H9 (cell line): ENCODE measurements at regions not wholly inside any gene's neighbourhood (a gene's known extent, or its start where the extent isn't known, plus 50 kb on each side); places are given as distances from the start of the nearest gene placed in this dataset.

Experiments used
- DNase-seq: peaks from one replicate; pipeline ENCODE4 v3.0.0-alpha.2; 2017
- H2AFZ ChIP-seq: one replicate; pipeline ENCODE4 v1.6.1; 2013; ENCODE audit warnings: mild to moderate bottlenecking, low read length, control low read depth, moderate library complexity
- H2AK5ac ChIP-seq: 2 replicates; pipeline ENCODE4 v1.6.1; 2013; ENCODE audit warnings: low read length, control low read depth, mixed read lengths; ENCODE audit not compliant: insufficient read length
- H2BK120ac ChIP-seq: one replicate; pipeline ENCODE4 v1.6.1; 2013; ENCODE audit warnings: low read depth, mild to moderate bottlenecking, low read length, control low read depth, inconsistent platforms; ENCODE audit not compliant: poor library complexity, severe bottlenecking
- H2BK12ac ChIP-seq: 2 replicates; pipeline ENCODE4 v1.6.1; 2013; ENCODE audit warnings: low read length, control low read depth, mixed read lengths, low read depth; ENCODE audit not compliant: insufficient read length
- H2BK15ac ChIP-seq: 2 replicates; pipeline ENCODE4 v1.6.1; 2013; ENCODE audit warnings: low read depth, low read length, control low read depth
- H2BK20ac ChIP-seq: one replicate; pipeline ENCODE4 v1.6.1; 2013; ENCODE audit warnings: low read depth, mild to moderate bottlenecking, low read length, control low read depth, inconsistent platforms; ENCODE audit not compliant: poor library complexity, severe bottlenecking
- H2BK5ac ChIP-seq: 2 replicates; pipeline ENCODE4 v1.6.1; 2013; ENCODE audit warnings: low read length, control low read depth, mixed read lengths; ENCODE audit not compliant: insufficient read length
- H3K14ac ChIP-seq: 2 replicates; pipeline ENCODE4 v1.6.1; 2013; ENCODE audit warnings: low read length, control low read depth; ENCODE audit not compliant: insufficient read depth
- H3K18ac ChIP-seq: 2 replicates; pipeline ENCODE4 v1.6.1; 2013; ENCODE audit warnings: low read depth, mild to moderate bottlenecking, mixed read lengths, low read length, control low read depth; ENCODE audit not compliant: insufficient read length
- H3K23ac ChIP-seq: 2 replicates; pipeline ENCODE4 v1.6.1; 2013; ENCODE audit warnings: low read length, control low read depth, mixed read lengths, low read depth; ENCODE audit not compliant: insufficient read length
- H3K23me2 ChIP-seq: 2 replicates; pipeline ENCODE4 v1.6.1; 2013; ENCODE audit warnings: low read depth, mild to moderate bottlenecking, mixed read lengths, low read length, control low read depth; ENCODE audit not compliant: insufficient read length, poor library complexity, severe bottlenecking
- H3K27ac ChIP-seq: 2 replicates; pipeline ENCODE4 v1.5.1; 2013; ENCODE audit warnings: low read length, control low read depth, mixed read lengths, low read depth; ENCODE audit not compliant: insufficient read length
- H3K27me3 ChIP-seq: 2 replicates; pipeline ENCODE4 v1.6.1; 2013; ENCODE audit warnings: low read length, control low read depth, inconsistent platforms; ENCODE audit not compliant: insufficient read depth
- H3K4ac ChIP-seq: 2 replicates; pipeline ENCODE4 v1.6.1; 2013; ENCODE audit warnings: low read depth, mild to moderate bottlenecking, control low read depth, inconsistent platforms, low read length, moderate library complexity
- H3K4me1 ChIP-seq: 2 replicates; pipeline ENCODE4 v1.6.1; 2013; ENCODE audit warnings: low read length, control low read depth, inconsistent platforms; ENCODE audit not compliant: insufficient read depth
- H3K4me2 ChIP-seq: 2 replicates; pipeline ENCODE4 v1.6.1; 2013; ENCODE audit warnings: low read length, control low read depth, mixed read lengths; ENCODE audit not compliant: insufficient read length, insufficient read depth
- H3K56ac ChIP-seq: 2 replicates; pipeline ENCODE4 v1.6.1; 2013; ENCODE audit warnings: low read depth, mild to moderate bottlenecking, mixed read lengths, low read length, control low read depth; ENCODE audit not compliant: insufficient read length
- H3K79me1 ChIP-seq: 2 replicates; pipeline ENCODE4 v1.6.1; 2013; ENCODE audit warnings: low read depth, mild to moderate bottlenecking, moderate library complexity, low read length, control low read depth, inconsistent platforms; ENCODE audit not compliant: insufficient read depth, poor library complexity, severe bottlenecking
- H3K79me2 ChIP-seq: 2 replicates; pipeline ENCODE4 v1.6.1; 2013; ENCODE audit warnings: low read length, control low read depth, inconsistent platforms; ENCODE audit not compliant: insufficient read depth
- H3K9ac ChIP-seq: 2 replicates; pipeline ENCODE4 v1.6.1; 2013; ENCODE audit warnings: low read length, control low read depth, mixed read lengths; ENCODE audit not compliant: insufficient read length; ENCODE audit errors: extremely low read depth
- H3K9me3 ChIP-seq: one replicate; pipeline ENCODE4 v1.6.1; 2013; ENCODE audit warnings: low read depth, low read length, inconsistent platforms; ENCODE audit not compliant: control insufficient read depth
- H3T11ph ChIP-seq: one replicate; pipeline ENCODE4 v1.6.1; 2013; ENCODE audit warnings: mild to moderate bottlenecking, low read length, control low read depth, inconsistent platforms
- H4K20me1 ChIP-seq: one replicate; pipeline ENCODE4 v1.6.1; 2013; ENCODE audit not compliant: control insufficient read depth, insufficient read length, insufficient read depth
- H4K5ac ChIP-seq: 2 replicates; pipeline ENCODE4 v1.6.1; 2013; ENCODE audit warnings: low read depth, mild to moderate bottlenecking, mixed read lengths, low read length, control low read depth; ENCODE audit not compliant: insufficient read length
- H4K8ac ChIP-seq: replicated peaks from 2 replicates; pipeline ENCODE4 v1.6.1; 2013; ENCODE audit warnings: low read length, control low read depth, mixed read lengths, low read depth; ENCODE audit not compliant: insufficient read length
- H4K91ac ChIP-seq: 2 replicates; pipeline ENCODE4 v1.6.1; 2013; ENCODE audit warnings: low read depth, mild to moderate bottlenecking, moderate library complexity, mixed read lengths, low read length, control low read depth; ENCODE audit not compliant: insufficient read length
- H3K27ac Mint-ChIP-seq, 3 experiments: 2 replicates in 2 of 3; 3 replicates in 1 of 3; pipeline ENCODE4 v1.8.0; 2020 to 2021; ENCODE audit warnings: mixed read lengths in 3 of 3, mild to moderate bottlenecking in 1 of 3, moderate library complexity in 1 of 3
- H3K27me3 Mint-ChIP-seq: 2 replicates; pipeline ENCODE4 v1.8.0; 2021; ENCODE audit warnings: low read depth, mild to moderate bottlenecking, moderate library complexity, mixed read lengths
- H3K36me3 Mint-ChIP-seq, 3 experiments: 2 replicates in 2 of 3; 3 replicates in 1 of 3; pipeline ENCODE4 v1.8.0; 2020 to 2021; ENCODE audit warnings: low read depth in 3 of 3, mixed read lengths in 3 of 3; ENCODE audit not compliant: insufficient read depth in 1 of 3
- H3K4me1 Mint-ChIP-seq, 2 experiments: 2 replicates each; pipeline ENCODE4 v1.8.0; 2020; ENCODE audit warnings: mixed read lengths in 2 of 2
- H3K4me3 Mint-ChIP-seq, 2 experiments: 2 replicates in 1 of 2; 3 replicates in 1 of 2; pipeline ENCODE4 v1.8.0; 2020 to 2021; ENCODE audit warnings: mild to moderate bottlenecking in 2 of 2, mixed read lengths in 2 of 2, moderate library complexity in 1 of 2
- H3K9me3 Mint-ChIP-seq, 2 experiments: 2 replicates in 1 of 2; 3 replicates in 1 of 2; pipeline ENCODE4 v1.8.0; 2020; ENCODE audit warnings: mild to moderate bottlenecking in 2 of 2, mixed read lengths in 2 of 2, moderate library complexity in 1 of 2
- CTCF ChIP-seq: fragments of 200-600 bp; sonication (generic); conservative IDR thresholded peaks from 3 replicates; pipeline ENCODE4 v1.8.0; 2021; ENCODE audit warnings: antibody characterized with exemption, mild to moderate bottlenecking
- WGBS: extraction: QIAGEN DNeasy Blood & Tissue Kit; methylation state at CpG from one replicate; pipeline ENCODE4 v1.1.7; 2013; ENCODE audit warnings: missing lambda C conversion rate, low lambda C conversion rate, mixed read lengths; ENCODE audit not compliant: insufficient read length; ENCODE audit errors: extremely low coverage; 5-methylcytosine and 5-hydroxymethylcytosine counted together

GRCh38 chr2:176468457-176469113 is 199.3 kb downstream of the MTX2 start:
- no peak for DNase-seq
- H3K18ac ChIP-seq, result no peak overlapping the region
- H3K4ac ChIP-seq, result no peak overlapping the region
- peaks cover 3% of the 10 kb centered on the region for H3K27me3 Mint-ChIP-seq
- H4K5ac ChIP-seq, result no peak overlapping the region
- H2BK15ac ChIP-seq, result no peak overlapping the region
- no peak overlapping the region for H2AFZ ChIP-seq
- no peak overlapping the region for H4K91ac ChIP-seq
- no peak overlapping the region for H3K56ac ChIP-seq
- H3K27ac Mint-ChIP-seq, result no peak overlapping the region
- no peak overlapping the region for H3K9ac ChIP-seq
- no CpG with 5 or more reads among the region's 4 CpGs for WGBS
- no peak overlapping the region for H2AK5ac ChIP-seq
- H2BK5ac ChIP-seq, result no peak overlapping the region
- H3K4me2 ChIP-seq, result no peak overlapping the region
- no peaks in the 10 kb centered on the region for H3K9me3 ChIP-seq
- H4K20me1 ChIP-seq, result no peaks in the 10 kb centered on the region
- H3K27ac ChIP-seq, result no peak overlapping the region
- peaks cover 4 to 19% of the 10 kb centered on the region in 2 experiments for H3K4me1 Mint-ChIP-seq
- H3T11ph ChIP-seq, result no peak overlapping the region
- no peak overlapping the region for H2BK120ac ChIP-seq
- H3K23me2 ChIP-seq, result no peaks in the 10 kb centered on the region
- no peak overlapping the region for H4K8ac ChIP-seq
- no peaks in the 10 kb centered on the region for H3K36me3 Mint-ChIP-seq
- H3K23ac ChIP-seq, result no peak overlapping the region
- no peak overlapping the region for H2BK20ac ChIP-seq
- H3K4me3 Mint-ChIP-seq, result no peak overlapping the region
- TF ChIP-seq CTCF, result no peak
- H3K79me1 ChIP-seq, result no peaks in the 10 kb centered on the region
- H3K79me2 ChIP-seq, result no peaks in the 10 kb centered on the region
- no peaks in the 10 kb centered on the region for H3K4me1 ChIP-seq
- H3K9me3 Mint-ChIP-seq, result no peaks in the 10 kb centered on the region
- no peaks in the 10 kb centered on the region for H3K27me3 ChIP-seq
- no peak overlapping the region for H2BK12ac ChIP-seq
- H3K14ac ChIP-seq, result no peak overlapping the region
